Kidney (tissue), 13 donors: ENCODE measurements at regions not wholly inside any gene's neighbourhood (a gene's known extent, or its start where the extent isn't known, plus 50 kb on each side); places are given as distances from the start of the nearest gene placed in this dataset.

Experiments
- DNase-seq, 5 donors: peaks; one replicate each; pipeline ENCODE4 v3.0.0-alpha.2; 2013 to 2020
- FAIRE-seq: peaks from 2 replicates; lab custom pipeline; 2012; peaks lifted over from hg19 to GRCh38; lab: Jason Lieb, UNC
- H3K27ac ChIP-seq, 2 donors: one replicate each; pipeline ENCODE4 v1.7.0; 2013; ENCODE audit warnings: low read depth in 2 of 2, low read length in 2 of 2, inconsistent platforms in 1 of 2
- H3K27me3 ChIP-seq: one replicate; pipeline ENCODE4 v1.7.1; 2013; ENCODE audit warnings: low read length, inconsistent platforms; ENCODE audit not compliant: control insufficient read depth, insufficient read depth
- H3K36me3 ChIP-seq, 3 donors: one replicate each; pipeline versions ENCODE4 v1.7.0 to v1.7.1; 2013; ENCODE audit warnings: low read length in 3 of 3, control low read depth in 1 of 3, inconsistent platforms in 1 of 3; ENCODE audit not compliant: insufficient read depth in 3 of 3, control insufficient read depth in 2 of 3
- H3K4me1 ChIP-seq, 3 donors: one replicate each; pipeline versions ENCODE4 v1.7.0 to v1.7.1; 2013; ENCODE audit warnings: low read length in 3 of 3, inconsistent platforms in 1 of 3, low read depth in 1 of 3; ENCODE audit not compliant: control insufficient read depth in 2 of 3, insufficient read depth in 2 of 3
- H3K4me3 ChIP-seq, 3 donors: one replicate each; pipeline versions ENCODE4 v1.7.0 to v1.8.1; 2013; ENCODE audit warnings: low read length in 3 of 3, control low read depth in 1 of 3, inconsistent platforms in 1 of 3
- H3K9ac ChIP-seq, 3 donors: one replicate each; pipeline versions ENCODE4 v1.7.0 to v1.7.1; 2013; ENCODE audit warnings: low read length in 3 of 3, control low read depth in 1 of 3, inconsistent platforms in 1 of 3
- H3K9me3 ChIP-seq, 3 donors: one replicate each; pipeline versions ENCODE4 v1.7.0 to v1.7.1; 2013; ENCODE audit warnings: low read length in 3 of 3, control low read depth in 1 of 3, inconsistent platforms in 1 of 3; ENCODE audit not compliant: control insufficient read depth in 2 of 3, insufficient read depth in 1 of 3
- CTCF ChIP-seq: IDR thresholded peaks from 3 replicates; pipeline ENCODE4 v1.5.1; 2012; ENCODE audit warnings: mild to moderate bottlenecking, moderate library complexity, borderline replicate concordance; ENCODE audit not compliant: insufficient read depth; ENCODE audit errors: extremely low read depth
- intact Hi-C: fragments of 100-400 bp; cut with DNase I; formaldehyde crosslinking; loops from one replicate; pipeline ENCODE4 v1.11.1; 2022
- donor health status: control.
- donor health status: control.
- donor health status: control.
- donor health status: control.
- donor health status: control.
- donor health status: DM: yes; HTN: yes; CAD: no.
- donor health status: Normal renal cell carcinoma (clear cell type).

GRCh38 chr13:107685876-107686275 is 529.5 kb downstream of the LIG4 start:
- TF ChIP-seq CTCF = no peak
- FAIRE-seq = no peak
- H3K27ac ChIP-seq = no peak overlapping the region
- H3K9ac ChIP-seq = no peak overlapping the region
- intact Hi-C loops = no loop called here
- no peaks in the 10 kb centered on the region for H3K27me3 ChIP-seq
- no peak for DNase-seq
- H3K4me1 ChIP-seq = no peaks in the 10 kb centered on the region
- H3K36me3 ChIP-seq = no peaks in the 10 kb centered on the region
- H3K4me3 ChIP-seq = no peak overlapping the region
- H3K9me3 ChIP-seq = no peaks in the 10 kb centered on the region

GRCh38 chr13:107681600-107681999 is 533.7 kb downstream of the LIG4 start:
- no peak for TF ChIP-seq CTCF
- Histone ChIP-seq H3K9me3 (no peaks in the 10 kb centered on the region), H3K27ac (no peak overlapping the region), H3K36me3 (no peaks in the 10 kb centered on the region), H3K9ac (no peak overlapping the region), H3K4me3 (no peak overlapping the region), H3K27me3 (no peaks in the 10 kb centered on the region), H3K4me1 (no peaks in the 10 kb centered on the region)
- no peak for FAIRE-seq
- intact Hi-C loops = no loop called here
- no peak for DNase-seq

GRCh38 chr13:107680115-107680514 is 535.2 kb downstream of the LIG4 start:
- no peaks in the 10 kb centered on the region for H3K4me1 ChIP-seq
- no peak for FAIRE-seq

More at GRCh38 chr13:107680115-107680514, 535.2 kb downstream of the LIG4 start:
- Histone ChIP-seq H3K27me3 (no peaks in the 10 kb centered on the region), H3K27ac (no peak overlapping the region), H3K36me3 (no peaks in the 10 kb centered on the region), H3K9ac (no peak overlapping the region), H3K9me3 (no peaks in the 10 kb centered on the region), H3K4me3 (no peak overlapping the region)
- peak in 1 of 5 donors; percentile 2 for DNase-seq
- TF ChIP-seq CTCF = no peak
- intact Hi-C loops = no loop called here
